ENCODE measurements at regions not wholly inside any gene's neighbourhood (a gene's known extent, or its start where the extent isn't known, plus 50 kb on each side); places are given as distances from the start of the nearest gene placed in this dataset.
"Not testable (repeated sequence)": the region's sequence is repeated elsewhere in the genome, so short reads cannot be mapped to it uniquely, and the experiment has no call there.

GRCh38 chr11:22930816-22931594 is 70.7 kb upstream of the CCDC179 start:
- H3K4me3 ChIP-seq (ENCODE audit: low read depth, low read length): no peak overlapping the region
- TF ChIP-seq, protein P1, sequence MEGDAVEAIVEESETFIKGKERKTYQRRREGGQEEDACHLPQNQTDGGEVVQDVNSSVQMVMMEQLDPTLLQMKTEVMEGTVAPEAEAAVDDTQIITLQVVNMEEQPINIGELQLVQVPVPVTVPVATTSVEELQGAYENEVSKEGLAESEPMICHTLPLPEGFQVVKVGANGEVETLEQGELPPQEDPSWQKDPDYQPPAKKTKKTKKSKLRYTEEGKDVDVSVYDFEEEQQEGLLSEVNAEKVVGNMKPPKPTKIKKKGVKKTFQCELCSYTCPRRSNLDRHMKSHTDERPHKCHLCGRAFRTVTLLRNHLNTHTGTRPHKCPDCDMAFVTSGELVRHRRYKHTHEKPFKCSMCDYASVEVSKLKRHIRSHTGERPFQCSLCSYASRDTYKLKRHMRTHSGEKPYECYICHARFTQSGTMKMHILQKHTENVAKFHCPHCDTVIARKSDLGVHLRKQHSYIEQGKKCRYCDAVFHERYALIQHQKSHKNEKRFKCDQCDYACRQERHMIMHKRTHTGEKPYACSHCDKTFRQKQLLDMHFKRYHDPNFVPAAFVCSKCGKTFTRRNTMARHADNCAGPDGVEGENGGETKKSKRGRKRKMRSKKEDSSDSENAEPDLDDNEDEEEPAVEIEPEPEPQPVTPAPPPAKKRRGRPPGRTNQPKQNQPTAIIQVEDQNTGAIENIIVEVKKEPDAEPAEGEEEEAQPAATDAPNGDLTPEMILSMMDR (IDR thresholded peaks at IDR 0.05; ENCODE audit: insufficient read depth, low read length): no peak
- DNase-seq (ENCODE audit: low read depth): no peak

GRCh38 chr11:22938691-22939090 is 78.4 kb upstream of the CCDC179 start:
- TF ChIP-seq, protein P1 (IDR thresholded peaks at IDR 0.05; ENCODE audit: insufficient read depth, low read length): no peak
- DNase-seq (ENCODE audit: low read depth): no peak
- no peak overlapping the region for H3K4me3 ChIP-seq (ENCODE audit: low read depth, low read length)

DNA sequence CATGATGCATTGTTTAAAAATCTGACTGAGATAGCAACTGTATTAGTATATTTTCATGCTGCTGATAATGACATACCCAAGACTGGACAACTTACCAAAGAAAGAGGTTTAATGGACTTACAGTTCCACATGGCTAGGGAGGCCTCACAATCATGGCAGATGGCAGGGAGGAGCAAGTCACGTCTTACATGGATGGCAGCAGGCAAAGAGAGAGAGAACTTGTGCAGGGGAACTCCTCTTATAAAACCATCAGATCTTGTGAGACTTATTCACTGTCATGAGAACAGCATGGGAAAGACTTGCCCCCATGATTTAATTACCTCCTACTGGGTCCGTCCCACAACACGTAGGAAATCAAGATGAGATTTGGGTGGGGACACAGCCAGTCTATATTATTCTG is 81.3 kb upstream of the CCDC179 start:
- not testable (repeated sequence) for DNase-seq (ENCODE audit: low read depth); H3K4me3 ChIP-seq (ENCODE audit: low read depth, low read length)

DNA sequence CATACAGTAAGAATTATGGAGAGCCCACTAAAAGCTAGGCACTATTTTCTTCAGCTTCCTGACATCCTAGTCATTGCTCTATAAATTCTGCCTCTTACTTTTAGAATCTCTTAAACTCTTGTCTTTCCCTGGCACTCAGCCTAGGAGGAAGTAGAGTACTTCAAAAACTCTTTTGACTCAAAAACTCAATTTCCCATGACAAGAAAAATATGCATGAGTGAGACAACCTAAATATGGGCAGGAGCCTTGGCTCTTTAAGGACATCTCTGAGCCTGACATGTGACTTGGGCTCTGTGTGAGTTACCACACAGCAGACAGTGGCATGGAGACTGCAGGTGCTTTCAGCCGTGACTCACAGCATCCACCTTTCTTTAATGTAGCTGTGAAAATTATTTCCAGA is 97.5 kb upstream of the CCDC179 start:
- TF ChIP-seq, protein P1 (IDR thresholded peaks at IDR 0.05; ENCODE audit: insufficient read depth, low read length): no peak
- no peak overlapping the region for H3K4me3 ChIP-seq (ENCODE audit: low read depth, low read length)
- no peak for DNase-seq (ENCODE audit: low read depth)

DNA sequence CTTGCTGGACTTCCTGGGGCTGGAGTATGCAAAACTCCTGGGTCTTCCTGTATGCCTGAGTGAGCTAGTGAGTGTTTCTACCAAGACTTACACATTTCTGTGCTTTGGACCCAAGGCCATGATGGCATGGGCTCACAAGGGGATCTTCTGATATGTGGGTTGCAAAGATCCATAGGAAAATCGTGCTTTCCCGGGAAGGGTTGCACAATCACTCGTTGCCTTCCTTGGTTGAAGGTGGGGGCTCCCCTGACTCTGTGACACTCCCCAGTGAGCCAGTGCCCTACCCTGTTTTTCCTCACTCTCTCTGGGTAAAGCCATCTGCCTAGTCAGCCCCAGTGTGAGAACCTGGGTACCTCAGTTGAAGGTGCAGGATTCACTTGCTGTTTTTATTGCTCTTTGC is 114.0 kb upstream of the CCDC179 start:
- DNase-seq (ENCODE audit: low read depth): no peak
- TF ChIP-seq, protein P1 (IDR thresholded peaks at IDR 0.05; ENCODE audit: insufficient read depth, low read length): no peak
- no peak overlapping the region for H3K4me3 ChIP-seq (ENCODE audit: low read depth, low read length)

GRCh38 chr11:22976146-22976545 is 115.9 kb upstream of the CCDC179 start:
- no peak for DNase-seq (ENCODE audit: low read depth)
- TF ChIP-seq, protein P1 (IDR thresholded peaks at IDR 0.05; ENCODE audit: insufficient read depth, low read length): no peak

DNA sequence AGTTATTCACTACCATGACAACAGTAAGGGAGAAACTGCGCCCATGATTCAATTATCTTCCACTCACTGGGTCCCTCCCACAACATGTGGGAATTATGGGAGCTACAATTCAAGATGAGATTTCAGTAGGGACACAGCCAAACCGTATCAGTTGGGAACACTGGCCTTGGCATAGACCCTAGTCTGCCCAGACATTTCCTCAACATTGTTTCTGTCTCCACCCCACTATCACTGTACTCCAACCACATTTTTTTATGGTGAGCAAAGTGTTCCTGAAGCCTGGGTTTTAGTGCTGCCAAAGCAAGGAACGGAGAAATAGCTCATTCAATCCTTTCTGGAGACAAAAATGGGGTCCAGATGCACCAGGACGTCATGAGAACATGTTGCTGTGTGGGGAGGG is 122.6 kb upstream of the CCDC179 start:
- H3K4me3 ChIP-seq (ENCODE audit: low read depth, low read length): no peak overlapping the region
- TF ChIP-seq, protein P1 (IDR thresholded peaks at IDR 0.05; ENCODE audit: insufficient read depth, low read length): no peak
- DNase-seq (ENCODE audit: low read depth): no peak

More at GRCh38 chr11:22976146-22976545, 115.9 kb upstream of the CCDC179 start:
- no peak overlapping the region for H3K4me3 ChIP-seq (ENCODE audit: low read depth, low read length)

All from fibroblast of the aortic adventitia (primary cell).